ENCODE measurements at regions not wholly inside any gene's neighbourhood (a gene's known extent, or its start where the extent isn't known, plus 50 kb on each side); places are given as distances from the start of the nearest gene placed in this dataset.

DNA sequence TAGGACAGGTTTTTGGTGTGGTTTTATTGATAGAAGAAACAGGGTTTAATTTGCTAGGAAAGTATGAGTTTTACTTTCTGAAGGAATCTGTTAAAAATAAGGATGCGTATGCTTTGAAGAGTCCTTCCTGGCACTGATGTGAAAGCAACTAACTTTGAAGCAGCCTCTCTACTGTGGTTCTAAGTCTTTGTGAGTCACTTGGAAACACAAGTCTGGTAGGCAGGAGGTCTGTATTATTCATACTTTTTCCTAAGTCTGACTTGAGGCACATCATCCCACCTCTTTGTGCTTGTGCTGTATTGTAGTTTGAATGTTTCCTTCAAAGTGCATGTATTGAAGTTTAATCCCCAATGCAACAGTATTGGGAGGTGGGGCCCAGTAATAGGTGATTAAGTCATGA lies 129.0 kb downstream of the TAF11L14 start:
- DNase-seq, result no peak

DNA sequence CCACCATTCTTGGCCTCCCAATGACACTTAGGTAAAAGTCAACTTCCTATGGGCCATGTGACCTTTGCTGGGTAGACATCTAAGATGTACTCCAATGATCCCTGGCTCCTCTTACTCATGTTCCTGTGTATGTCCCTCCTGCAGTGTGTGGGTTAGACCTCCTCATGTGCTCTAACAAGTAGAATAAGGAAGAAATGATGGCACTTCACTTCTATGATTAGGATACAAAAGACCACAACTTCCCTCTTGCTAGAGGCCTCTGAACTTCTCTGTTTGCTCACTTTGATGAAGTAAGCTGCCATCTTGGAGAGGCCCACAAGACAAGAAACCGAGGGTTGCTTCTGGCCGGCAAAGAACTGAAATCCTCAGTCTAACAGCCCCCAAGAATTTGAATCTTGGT lies 131.8 kb downstream of the TAF11L14 start:
- DNase-seq, result peak; percentile 70 to 83

DNA sequence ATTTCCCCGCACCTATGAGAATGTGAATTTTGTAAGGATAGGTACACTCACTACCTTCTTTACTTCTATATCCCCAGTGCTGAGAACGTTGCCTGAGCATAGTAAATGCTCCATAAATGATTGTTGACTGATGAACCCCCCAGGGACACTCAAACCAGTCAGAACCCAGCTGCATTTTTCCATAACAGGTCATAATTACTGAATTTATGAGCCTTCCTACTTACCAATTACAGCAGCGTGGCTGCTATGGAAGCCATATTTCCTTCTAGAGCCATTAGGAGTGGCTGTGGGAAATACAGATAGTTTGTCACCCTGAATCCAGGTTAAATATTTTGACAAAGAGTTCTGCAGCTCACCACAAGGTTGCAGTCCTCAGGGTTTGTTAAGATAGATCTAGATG lies 135.0 kb downstream of the TAF11L14 start:
- no peak for DNase-seq

DNA sequence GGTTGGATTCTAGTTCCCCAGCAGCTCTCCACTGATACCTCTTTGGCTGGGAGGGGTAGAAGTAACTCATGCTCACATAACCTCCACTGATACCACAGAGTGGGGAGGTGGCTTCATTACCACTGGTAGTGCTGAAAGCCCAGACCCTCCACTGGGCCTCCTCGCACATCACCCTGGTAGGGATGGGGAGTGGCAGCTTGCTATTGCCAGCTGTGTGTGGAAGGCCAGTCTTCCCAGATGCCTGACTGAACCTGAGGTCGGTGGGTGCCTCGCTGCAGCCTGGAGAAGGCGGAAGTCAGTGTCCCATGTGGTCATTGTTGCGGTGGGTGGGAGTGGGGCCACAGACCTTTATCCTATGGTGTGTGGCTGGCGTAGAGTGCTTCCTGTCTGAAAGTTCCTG lies 138.0 kb downstream of the TAF11L14 start:
- no peak for DNase-seq

DNA sequence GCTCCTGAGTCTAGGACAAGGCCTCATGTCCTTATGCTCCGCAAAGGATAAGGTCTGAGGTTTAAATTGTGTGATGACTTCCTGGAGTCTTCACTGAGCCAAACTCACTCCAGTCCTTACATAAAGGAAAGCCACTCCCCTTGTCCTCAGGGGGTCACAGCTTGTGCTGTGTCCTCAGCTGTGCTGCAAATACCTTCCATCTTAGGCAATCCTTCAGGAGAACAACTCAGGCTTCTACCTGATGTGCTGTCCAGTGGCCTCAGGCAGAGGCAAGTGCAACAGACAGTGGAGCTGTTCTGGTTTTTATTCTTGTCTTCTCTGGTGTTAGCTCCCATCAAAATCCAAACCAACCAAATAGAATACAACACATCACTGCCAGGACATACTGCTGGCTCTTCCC lies 151.5 kb downstream of the TAF11L14 start:
- DNase-seq, result no peak

DNA sequence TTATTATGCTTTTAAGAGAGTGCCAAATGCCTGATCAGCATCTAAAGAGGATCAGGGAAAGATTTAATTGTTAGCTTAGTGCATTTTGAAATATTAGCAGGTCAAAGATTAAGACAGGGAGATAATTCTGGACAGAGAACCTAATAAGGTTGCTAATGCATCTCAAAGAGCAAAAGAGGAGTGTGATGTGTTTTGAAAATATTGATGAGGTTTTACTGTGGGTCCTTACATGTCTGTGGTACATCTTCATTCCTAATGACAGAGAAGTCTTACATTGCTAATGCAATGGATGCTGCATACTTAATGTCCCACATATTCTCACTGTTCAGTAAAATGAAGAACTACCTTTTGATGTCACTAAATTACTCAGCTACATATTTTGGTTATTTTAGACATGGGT lies 154.1 kb downstream of the TAF11L14 start:
- no peak for DNase-seq

DNA sequence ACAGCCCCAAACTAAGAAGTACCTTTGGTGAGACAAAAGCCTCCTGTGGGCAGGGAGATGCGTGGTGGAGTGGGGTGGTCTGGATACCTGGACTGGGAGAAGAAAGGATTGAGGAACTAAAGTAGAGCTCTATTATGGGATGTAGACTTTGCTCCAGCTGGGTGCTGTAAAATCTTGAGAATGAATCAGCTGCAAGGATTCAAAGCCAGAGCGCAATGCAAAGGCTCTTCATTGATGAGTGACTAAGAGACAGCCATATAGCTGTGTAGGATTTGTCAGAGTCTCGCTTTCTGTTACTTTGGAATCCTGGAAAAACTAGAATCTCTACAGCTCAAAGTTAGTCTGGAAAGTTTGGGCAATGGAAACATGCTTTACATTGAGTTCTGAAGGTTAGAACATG lies 159.9 kb downstream of the TAF11L14 start:
- DNase-seq, result no peak

DNA sequence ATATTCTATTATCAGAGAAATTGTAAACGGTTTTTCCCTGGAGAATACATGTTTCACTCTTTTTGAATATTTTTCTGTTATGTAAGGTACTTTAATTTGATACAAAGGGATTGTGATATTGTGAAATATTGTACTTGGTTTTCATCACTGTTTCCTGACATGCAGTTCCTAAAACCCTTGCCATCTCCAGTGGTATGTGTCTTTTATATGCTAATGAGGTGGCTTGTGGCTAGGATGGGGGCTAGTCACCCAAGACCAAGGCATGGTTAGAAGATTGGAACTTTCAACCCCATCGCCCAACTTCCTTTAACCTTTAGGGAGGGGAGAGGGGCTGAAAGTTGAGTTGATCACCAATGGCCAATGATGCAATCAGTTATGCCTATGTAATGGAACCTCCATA lies 160.6 kb downstream of the TAF11L14 start:
- DNase-seq, result peak; percentile 1 to 8

DNA sequence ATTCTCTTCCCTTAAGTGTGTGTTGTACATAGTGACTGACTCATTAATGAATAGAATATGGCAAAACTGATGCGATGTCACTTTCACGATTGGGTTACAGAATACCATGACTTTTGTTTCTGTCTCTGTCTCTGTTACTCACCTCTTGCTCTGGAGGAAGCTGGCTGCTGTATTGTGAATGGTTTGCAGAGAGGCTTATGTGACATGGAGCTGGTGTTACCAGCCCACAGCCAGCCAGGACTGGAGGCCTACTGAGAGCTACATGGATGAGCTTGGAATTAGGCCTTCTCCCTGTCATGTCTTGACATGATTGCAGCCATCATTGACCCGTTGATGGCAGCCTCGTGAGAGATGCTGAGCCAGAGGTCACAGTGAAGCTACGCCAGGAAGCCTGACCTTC lies 161.9 kb downstream of the TAF11L14 start:
- no peak for DNase-seq

DNA sequence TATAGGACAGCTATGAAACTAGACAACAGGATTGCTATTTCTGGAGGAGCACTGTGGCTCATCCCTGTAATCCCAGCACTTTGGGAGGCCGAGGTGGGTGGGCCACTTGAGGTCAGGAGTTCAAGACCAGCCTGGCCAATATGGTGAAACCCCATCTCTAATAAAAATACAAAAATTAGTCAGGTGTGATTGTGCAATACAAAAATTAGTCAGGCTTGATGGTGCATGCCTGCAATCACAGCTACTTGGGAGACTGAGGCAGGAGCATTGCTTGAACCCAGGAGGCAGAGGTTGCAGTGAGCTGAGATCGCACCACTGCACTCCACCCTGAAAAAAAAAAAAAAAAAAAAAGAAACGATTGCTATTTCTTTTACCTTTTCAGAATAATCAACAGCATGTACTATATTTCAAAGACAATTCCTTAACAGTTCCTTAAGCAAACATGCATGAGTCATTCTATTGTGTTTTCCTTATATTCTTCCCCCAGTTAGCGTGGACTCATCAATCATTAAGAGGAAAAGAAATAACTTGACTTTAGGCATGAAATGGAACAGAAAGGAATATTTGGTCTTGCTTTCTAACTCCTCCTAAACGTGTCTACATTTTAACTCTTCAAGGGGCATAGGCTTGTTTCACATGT lies 162.6 kb downstream of the TAF11L14 start:
- no peak for DNase-seq

DNA sequence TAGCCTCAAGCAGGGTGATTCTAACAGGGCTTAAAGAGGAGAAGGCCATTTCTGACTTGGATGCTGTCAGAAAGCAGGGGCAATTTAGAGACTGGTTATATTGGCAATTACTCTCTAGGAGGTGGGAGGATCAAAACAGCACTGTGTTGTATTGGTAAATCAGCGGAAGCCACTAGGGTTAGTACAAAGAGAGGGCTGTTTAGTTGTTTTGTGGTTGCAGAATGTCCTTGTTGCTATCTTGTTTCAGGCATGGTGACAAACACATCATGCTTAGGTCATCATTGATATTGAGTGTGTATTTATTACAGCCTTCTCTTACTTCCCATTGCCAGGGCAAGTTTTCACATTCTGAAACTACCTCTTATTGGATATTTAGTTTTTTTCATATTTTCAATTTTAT lies 165.3 kb downstream of the TAF11L14 start:
- no peak for DNase-seq

DNA sequence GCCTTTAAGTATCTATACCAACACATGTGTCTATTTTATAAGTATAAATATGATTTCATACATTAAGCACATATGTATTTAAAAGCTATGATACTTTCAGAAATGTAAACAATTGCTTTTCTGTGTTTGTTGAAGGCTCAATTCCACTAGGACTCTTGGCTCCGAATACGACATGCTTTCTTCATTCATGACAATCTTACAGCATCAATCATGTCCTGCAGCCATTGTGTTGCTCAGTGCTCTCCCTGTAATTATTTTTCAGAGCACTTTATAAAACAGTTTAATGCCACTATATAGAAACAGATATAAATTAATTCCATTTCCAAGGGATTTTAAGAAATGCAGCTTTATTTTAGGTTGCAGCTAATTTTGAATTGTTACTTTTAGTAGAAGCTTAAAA lies 167.3 kb downstream of the TAF11L14 start:
- no peak for DNase-seq

DNA sequence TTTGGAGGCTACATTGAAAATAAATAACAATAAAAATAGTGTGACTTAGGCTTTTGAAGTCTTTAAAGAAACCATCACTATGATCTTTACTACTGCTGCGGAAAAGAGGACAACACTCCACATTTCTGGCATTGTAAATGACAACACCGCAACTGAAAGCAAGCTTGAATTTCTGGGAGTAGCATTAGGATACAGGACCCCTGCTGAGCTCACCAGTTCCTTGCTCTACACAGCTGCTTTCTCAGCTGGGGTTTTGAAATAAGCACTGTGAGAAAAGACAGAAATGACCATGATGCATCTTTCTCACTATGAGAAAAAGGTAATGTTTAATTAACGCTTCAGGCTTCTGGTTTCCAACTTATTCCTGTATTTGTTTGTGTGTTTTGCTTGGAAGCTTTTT lies 168.0 kb downstream of the TAF11L14 start:
- no peak for DNase-seq

DNA sequence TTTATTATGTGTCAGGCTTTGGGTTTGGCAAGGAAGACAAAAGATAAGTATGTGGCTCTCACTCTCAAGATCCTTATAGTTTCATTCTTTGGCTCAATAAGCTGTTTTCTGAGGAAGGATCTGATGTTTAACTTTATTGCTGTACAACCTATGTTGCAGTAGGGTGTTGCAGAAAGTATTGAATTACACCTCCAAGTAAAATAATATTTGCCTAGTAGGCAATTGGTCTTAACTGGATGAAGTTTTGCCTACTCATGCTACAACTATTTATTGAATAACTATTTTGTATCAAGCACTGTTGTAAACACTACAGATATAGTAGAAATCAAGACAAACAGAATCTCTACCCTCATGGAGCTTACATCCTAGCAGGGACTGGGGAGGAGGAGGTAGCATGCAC lies 169.7 kb downstream of the TAF11L14 start:
- DNase-seq, result no peak

DNA sequence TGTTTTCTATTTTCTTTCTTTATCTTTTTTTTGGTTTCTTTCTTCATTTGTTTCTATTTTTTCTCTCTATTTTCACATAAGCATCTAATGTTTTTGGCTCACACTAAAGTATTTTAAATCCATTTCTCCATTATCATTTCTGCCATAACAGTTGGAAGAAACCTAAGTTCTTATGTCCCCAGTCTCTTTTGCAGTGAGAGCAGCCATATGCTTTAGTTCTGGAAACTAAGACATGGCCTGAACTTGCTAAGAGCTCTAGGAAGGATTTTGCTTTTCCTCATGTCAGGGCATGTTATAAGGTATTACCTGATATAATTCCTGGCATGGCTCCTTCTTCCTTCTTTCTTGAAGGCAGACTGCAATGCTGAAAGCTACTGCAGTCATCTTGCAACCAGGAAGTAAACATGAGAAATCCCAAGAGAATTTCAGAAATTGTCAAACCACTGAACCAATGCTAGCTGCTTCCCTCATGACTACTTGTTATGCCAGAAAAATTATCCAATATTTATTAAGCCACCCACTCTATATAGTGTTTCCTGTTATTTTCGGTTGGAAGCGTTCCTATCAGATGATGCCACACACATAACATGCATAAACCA lies 171.1 kb downstream of the TAF11L14 start:
- no peak for DNase-seq

DNA sequence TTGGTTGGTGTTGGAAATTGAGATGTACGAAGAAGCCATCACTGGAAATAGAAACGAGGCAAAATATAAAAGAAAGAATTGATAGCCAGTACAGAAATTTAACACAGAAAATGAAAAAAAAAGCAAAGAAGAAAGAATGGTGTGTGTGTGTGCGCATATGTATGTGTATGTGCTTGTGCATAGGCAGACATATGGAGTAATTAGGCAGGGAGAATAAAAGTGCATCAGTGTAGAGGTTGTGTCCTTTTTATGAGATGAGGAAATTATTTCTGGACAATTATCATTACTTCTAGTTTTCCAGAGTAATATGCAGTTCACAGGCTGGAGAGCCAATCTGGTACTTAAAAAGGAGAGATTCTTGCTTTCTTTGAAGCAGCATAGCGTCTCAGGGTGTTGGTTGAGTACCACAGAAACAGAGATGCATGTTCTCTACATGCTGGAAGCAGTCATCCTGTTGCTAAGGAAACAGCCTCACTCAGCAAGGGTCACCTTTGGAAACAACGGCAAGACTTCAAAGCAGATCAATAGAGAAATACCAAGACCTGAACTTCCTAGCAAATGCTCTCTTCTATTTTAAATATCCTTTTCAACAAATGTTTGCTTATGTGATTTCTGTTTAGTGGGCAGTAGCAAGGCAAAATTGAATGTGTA lies 172.7 kb downstream of the TAF11L14 start:
- no peak for DNase-seq

DNA sequence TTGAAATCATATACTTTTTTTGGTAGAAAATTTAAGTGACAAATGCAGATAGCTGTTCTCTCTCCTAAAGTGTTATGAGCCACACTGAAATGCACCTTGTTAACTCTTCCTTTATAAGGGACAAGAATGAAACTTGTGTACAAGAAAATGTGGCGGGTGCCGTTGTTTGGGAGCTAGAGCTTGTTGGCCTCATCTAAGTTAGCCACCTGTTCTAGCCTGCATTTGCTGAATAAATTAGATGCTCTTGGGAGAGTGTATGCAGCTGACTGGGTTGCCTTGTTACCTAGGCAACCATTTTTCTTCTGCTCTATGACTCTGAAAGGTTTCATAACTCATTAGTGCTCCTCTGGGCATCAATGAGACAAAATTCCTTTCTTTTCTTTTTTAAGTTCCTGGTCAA lies 174.3 kb downstream of the TAF11L14 start:
- no peak for DNase-seq

DNA sequence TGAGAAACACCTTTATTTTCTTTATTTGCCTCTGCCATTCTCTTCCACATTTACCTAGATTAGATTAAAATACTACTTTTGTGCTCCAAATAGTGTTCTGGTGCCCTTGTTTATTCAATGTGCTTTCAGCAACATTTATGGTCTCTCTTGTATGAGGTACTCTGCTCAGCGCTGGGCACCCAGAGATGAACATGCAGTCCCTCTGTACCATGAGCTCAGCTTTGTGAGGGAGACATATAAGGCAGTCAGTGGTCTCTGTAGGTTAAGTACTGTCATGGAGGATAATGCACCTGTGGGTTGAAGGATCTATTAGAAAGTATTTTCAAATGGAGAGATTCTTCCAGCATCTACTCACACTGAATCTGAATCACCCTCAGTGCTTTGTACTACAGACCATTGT lies 176.5 kb downstream of the TAF11L14 start:
- DNase-seq, result no peak

DNA sequence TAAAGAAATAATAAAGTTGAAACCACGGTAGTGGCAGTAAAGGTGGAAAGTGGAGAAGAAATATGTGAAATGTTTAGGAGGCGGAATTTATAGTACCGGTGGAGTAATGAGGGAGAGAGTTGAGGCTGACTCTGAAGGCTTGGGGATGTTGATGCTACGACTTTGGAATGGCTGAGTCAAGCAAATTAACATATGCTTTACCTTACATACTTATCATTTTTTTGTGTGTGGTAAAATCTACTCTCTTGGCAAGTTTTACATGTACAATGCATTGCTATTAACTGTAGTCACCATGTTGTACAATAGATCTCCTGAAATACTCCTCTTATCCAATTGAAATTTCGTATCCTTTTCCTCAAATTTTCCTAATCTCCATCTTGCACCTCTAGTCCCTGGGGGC lies 179.0 kb downstream of the TAF11L14 start:
- no peak for DNase-seq

DNA sequence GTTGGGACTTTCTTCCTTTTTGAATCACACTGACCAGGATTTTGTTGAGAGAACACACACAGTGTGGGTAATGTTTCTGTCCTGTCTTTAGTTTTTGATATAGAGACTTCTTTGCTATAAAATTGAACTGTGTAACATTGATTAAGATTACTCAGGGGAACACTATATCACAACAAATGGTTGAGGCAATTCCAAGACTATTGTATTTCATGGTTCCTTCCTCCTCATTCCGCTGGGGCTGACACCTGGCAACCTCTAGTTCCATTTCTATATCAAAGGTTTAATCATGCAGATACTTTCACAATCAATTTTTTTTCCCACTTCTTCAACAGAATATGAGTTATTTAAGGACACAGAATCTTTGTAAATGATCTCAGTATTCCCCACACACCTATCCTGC lies 182.2 kb downstream of the TAF11L14 start:
- DNase-seq, result no peak

DNA sequence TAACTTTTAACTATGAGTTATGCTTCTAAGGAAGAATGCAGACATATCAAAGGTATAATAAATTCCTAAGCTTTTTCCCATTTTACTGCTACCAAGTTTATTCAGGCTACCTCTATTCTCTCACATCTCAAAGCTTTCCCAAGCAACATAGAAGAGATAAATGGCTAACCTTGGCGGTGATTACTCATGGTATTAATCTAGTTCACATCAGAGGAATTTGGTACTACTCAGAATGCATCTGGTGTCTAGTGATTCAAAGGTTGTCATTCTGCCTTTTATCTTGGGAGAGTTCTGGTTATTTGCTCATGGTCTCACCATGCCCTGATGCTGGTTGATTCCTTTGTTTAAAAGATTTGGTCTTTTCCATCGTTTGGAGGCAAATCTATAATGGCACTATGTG lies 182.7 kb downstream of the TAF11L14 start:
- no peak for DNase-seq

DNA sequence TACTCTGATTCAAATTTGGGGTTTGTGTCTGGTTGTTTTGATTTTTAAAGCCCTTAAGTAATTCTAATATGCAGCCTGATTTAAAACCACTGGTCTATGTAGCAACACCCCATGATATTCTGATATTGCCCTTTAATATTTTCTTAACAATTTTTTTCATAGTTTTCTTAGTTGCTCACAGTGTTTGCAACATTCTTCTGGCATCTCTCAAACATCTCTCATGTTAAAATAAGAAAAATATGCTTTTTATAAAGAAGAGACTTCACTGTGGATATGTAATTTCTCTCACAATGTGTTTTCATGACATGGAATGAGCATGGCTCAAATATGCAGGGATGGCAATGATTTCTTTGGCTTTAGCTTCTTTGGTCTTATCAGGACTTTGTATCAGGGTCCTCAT lies 183.7 kb downstream of the TAF11L14 start:
- no peak for DNase-seq

DNA sequence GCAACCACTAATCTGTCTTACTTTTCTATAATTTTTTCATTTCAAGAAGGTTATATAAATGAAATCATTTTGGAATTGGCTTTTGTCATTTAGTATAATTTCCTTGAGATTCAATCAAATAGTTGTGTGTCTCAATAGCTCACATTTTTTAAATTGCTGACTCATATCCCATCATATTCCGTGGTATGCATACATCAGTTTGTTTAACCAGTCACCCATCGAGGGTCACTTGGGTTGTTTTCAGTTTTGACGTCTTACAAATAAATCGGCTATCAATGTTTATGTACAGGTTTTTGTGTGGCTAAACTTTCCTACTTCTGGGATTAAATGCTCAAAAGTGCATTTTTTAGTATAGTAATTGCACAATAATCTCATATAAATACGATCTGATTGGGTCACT lies 185.5 kb downstream of the TAF11L14 start:
- DNase-seq, result no peak

DNA sequence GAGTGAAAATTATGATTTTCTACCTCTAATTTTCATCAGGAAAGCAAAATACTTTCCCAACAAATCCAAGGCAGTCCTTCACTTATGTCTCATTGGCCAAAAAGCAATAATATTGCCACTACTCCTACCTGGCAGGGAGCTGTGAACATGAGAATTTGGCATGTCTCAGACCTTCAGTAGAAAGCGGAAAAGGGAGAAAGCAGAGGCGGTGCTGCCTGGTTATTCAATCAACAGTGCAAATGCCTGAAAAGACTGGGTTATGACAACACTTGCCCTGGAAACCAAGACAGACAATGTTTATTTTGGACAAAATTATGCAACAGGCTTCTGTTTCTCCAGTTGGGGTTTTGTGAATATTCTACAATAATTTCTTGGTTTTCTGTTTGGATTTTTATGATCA lies 194.4 kb downstream of the TAF11L14 start:
- DNase-seq, result no peak

DNA sequence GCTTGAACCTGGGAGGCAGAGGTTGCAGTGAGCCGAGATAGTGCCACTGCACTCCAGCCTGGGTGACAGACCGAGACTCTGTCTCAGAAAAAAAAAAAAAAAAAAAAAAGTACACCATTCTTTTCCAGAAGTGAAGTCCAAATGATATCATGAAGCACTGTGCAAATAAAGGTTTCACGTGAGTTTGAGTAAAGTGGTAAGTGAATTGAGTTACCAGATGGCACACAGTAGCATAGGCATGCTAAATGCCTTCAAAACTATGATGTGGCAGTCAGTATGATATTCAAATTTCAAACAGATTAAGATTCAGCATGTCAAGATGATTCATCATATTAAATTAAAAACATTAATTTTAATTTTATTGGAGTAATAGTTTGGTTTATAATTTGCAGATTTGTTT lies 195.2 kb downstream of the TAF11L14 start:
- no peak for DNase-seq

All from inflammatory macrophage (primary cell).